ENCODE measurements at regions not wholly inside any gene's neighbourhood (a gene's known extent, or its start where the extent isn't known, plus 50 kb on each side); places are given as distances from the start of the nearest gene placed in this dataset.
"Not testable (repeated sequence)": the region's sequence is repeated elsewhere in the genome, so short reads cannot be mapped to it uniquely, and the experiment has no call there.

GRCh38 chr14:104473649-104474494 lies 105.7 kb upstream of the C14orf180 start:
- DNase-seq (ENCODE audit: insufficient read length) (no peak), FAIRE-seq (no peak)
- TF ChIP-seq TAF1 (IDR thresholded peaks at IDR 0.05; ENCODE audit: borderline replicate concordance, low read depth, low read length) = no peak
- TF ChIP-seq POLR2A (IDR thresholded peaks at IDR 0.05; ENCODE audit: low read depth, low read length) = no peak
- TF ChIP-seq POLR2AphosphoS5 (IDR thresholded peaks at IDR 0.05; ENCODE audit: low read depth, low read length) = no peak

GRCh38 chr14:104474495-104475213 lies 104.9 kb upstream of the C14orf180 start:
- no peak for TF ChIP-seq POLR2A (IDR thresholded peaks at IDR 0.05; ENCODE audit: low read depth, low read length)
- no peak for TF ChIP-seq TAF1 (IDR thresholded peaks at IDR 0.05; ENCODE audit: borderline replicate concordance, low read depth, low read length)
- TF ChIP-seq POLR2AphosphoS5 (IDR thresholded peaks at IDR 0.05; ENCODE audit: low read depth, low read length) = no peak
- DNase-seq (ENCODE audit: insufficient read length) (no peak), FAIRE-seq (no peak)

- FAIRE-seq = no peak
- DNase-seq (ENCODE audit: insufficient read length) = no peak
- TF ChIP-seq POLR2AphosphoS5 (IDR thresholded peaks at IDR 0.05; ENCODE audit: low read depth, low read length) (no peak), POLR2A (IDR thresholded peaks at IDR 0.05; ENCODE audit: low read depth, low read length) (no peak), TAF1 (IDR thresholded peaks at IDR 0.05; ENCODE audit: borderline replicate concordance, low read depth, low read length) (no peak)
These were observed 104.3 kb upstream of the C14orf180 start for GRCh38 chr14:104475256-104475655.

- DNase-seq (ENCODE audit: insufficient read length) = no peak
- no peak for FAIRE-seq
- TF ChIP-seq TAF1 (IDR thresholded peaks at IDR 0.05; ENCODE audit: borderline replicate concordance, low read depth, low read length) (no peak), POLR2AphosphoS5 (IDR thresholded peaks at IDR 0.05; ENCODE audit: low read depth, low read length) (no peak), POLR2A (IDR thresholded peaks at IDR 0.05; ENCODE audit: low read depth, low read length) (no peak)
These were observed 103.8 kb upstream of the C14orf180 start for GRCh38 chr14:104475802-104476201.

- TF ChIP-seq TAF1 (IDR thresholded peaks at IDR 0.05; ENCODE audit: borderline replicate concordance, low read depth, low read length) (no peak), POLR2AphosphoS5 (IDR thresholded peaks at IDR 0.05; ENCODE audit: low read depth, low read length) (no peak), POLR2A (IDR thresholded peaks at IDR 0.05; ENCODE audit: low read depth, low read length) (no peak)
- DNase-seq (ENCODE audit: insufficient read length) = no peak
- no peak for FAIRE-seq
These were observed 103.1 kb upstream of the C14orf180 start for GRCh38 chr14:104476437-104476836.

- no peak for FAIRE-seq
- no peak for TF ChIP-seq POLR2A (IDR thresholded peaks at IDR 0.05; ENCODE audit: low read depth, low read length)
- TF ChIP-seq POLR2AphosphoS5 (IDR thresholded peaks at IDR 0.05; ENCODE audit: low read depth, low read length) = no peak
- TF ChIP-seq TAF1 (IDR thresholded peaks at IDR 0.05; ENCODE audit: borderline replicate concordance, low read depth, low read length) = no peak
- no peak for DNase-seq (ENCODE audit: insufficient read length)
These were observed 102.4 kb upstream of the C14orf180 start for GRCh38 chr14:104477117-104477623.

GRCh38 chr14:104477666-104478380 lies 101.7 kb upstream of the C14orf180 start:
- DNase-seq (ENCODE audit: insufficient read length) (no peak), FAIRE-seq (no peak)
- TF ChIP-seq POLR2A (IDR thresholded peaks at IDR 0.05; ENCODE audit: low read depth, low read length) (no peak), POLR2AphosphoS5 (IDR thresholded peaks at IDR 0.05; ENCODE audit: low read depth, low read length) (no peak), TAF1 (IDR thresholded peaks at IDR 0.05; ENCODE audit: borderline replicate concordance, low read depth, low read length) (no peak)

GRCh38 chr14:104478656-104479055 lies 100.9 kb upstream of the C14orf180 start:
- DNase-seq (ENCODE audit: insufficient read length) (no peak), FAIRE-seq (no peak)
- no peak for TF ChIP-seq POLR2AphosphoS5 (IDR thresholded peaks at IDR 0.05; ENCODE audit: low read depth, low read length)
- no peak for TF ChIP-seq POLR2A (IDR thresholded peaks at IDR 0.05; ENCODE audit: low read depth, low read length)
- no peak for TF ChIP-seq TAF1 (IDR thresholded peaks at IDR 0.05; ENCODE audit: borderline replicate concordance, low read depth, low read length)

GRCh38 chr14:104479901-104480300 lies 99.7 kb upstream of the C14orf180 start:
- DNase-seq (ENCODE audit: insufficient read length) (no peak), FAIRE-seq (no peak)
- TF ChIP-seq POLR2A (IDR thresholded peaks at IDR 0.05; ENCODE audit: low read depth, low read length) = no peak
- no peak for TF ChIP-seq POLR2AphosphoS5 (IDR thresholded peaks at IDR 0.05; ENCODE audit: low read depth, low read length)
- no peak for TF ChIP-seq TAF1 (IDR thresholded peaks at IDR 0.05; ENCODE audit: borderline replicate concordance, low read depth, low read length)

- no peak for DNase-seq (ENCODE audit: insufficient read length)
- TF ChIP-seq POLR2AphosphoS5 (IDR thresholded peaks at IDR 0.05; ENCODE audit: low read depth, low read length) = no peak
- no peak for TF ChIP-seq TAF1 (IDR thresholded peaks at IDR 0.05; ENCODE audit: borderline replicate concordance, low read depth, low read length)
- no peak for TF ChIP-seq POLR2A (IDR thresholded peaks at IDR 0.05; ENCODE audit: low read depth, low read length)
- FAIRE-seq = no peak
These were observed 98.2 kb upstream of the C14orf180 start for GRCh38 chr14:104481323-104481722.

GRCh38 chr14:104482017-104482416 lies 97.5 kb upstream of the C14orf180 start:
- FAIRE-seq; DNase-seq (ENCODE audit: insufficient read length): not testable (repeated sequence)

All from GM12892 (cell line).